ENCODE measurements at regions not wholly inside any gene's neighbourhood (a gene's known extent, or its start where the extent isn't known, plus 50 kb on each side); places are given as distances from the start of the nearest gene placed in this dataset.

GRCh38 chr2:228864131-228864530 is 407.0 kb downstream of the PID1 start:
- DNase-seq (ENCODE audit: low read depth): no peak

GRCh38 chr2:228860601-228861285 is 410.3 kb downstream of the PID1 start:
- DNase-seq (ENCODE audit: low read depth): no peak

GRCh38 chr2:228853151-228853550 is 417.9 kb downstream of the PID1 start:
- no peak for DNase-seq (ENCODE audit: low read depth)

GRCh38 chr2:228848638-228849037 is 422.4 kb downstream of the PID1 start:
- no peak for DNase-seq (ENCODE audit: low read depth)

- DNase-seq (ENCODE audit: low read depth): no peak
These were observed 423.4 kb downstream of the PID1 start for GRCh38 chr2:228847684-228848083.

GRCh38 chr2:228846161-228846560 is 424.9 kb downstream of the PID1 start:
- no peak for DNase-seq (ENCODE audit: low read depth)

- DNase-seq (ENCODE audit: low read depth): no peak
These were observed 425.7 kb downstream of the PID1 start for GRCh38 chr2:228845162-228845925.

- no peak for DNase-seq (ENCODE audit: low read depth)
These were observed 429.2 kb downstream of the PID1 start for GRCh38 chr2:228841877-228842276.

- DNase-seq (ENCODE audit: low read depth): no peak
These were observed 429.6 kb downstream of the PID1 start for GRCh38 chr2:228841475-228841874.

GRCh38 chr2:228840743-228841114 is 430.4 kb downstream of the PID1 start:
- no peak for DNase-seq (ENCODE audit: low read depth)

GRCh38 chr2:228840113-228840742 is 430.9 kb downstream of the PID1 start:
- DNase-seq (ENCODE audit: low read depth): no peak

GRCh38 chr2:228839421-228839876 is 431.6 kb downstream of the PID1 start:
- no peak for DNase-seq (ENCODE audit: low read depth)

GRCh38 chr2:228838819-228839218 is 432.3 kb downstream of the PID1 start:
- DNase-seq (ENCODE audit: low read depth): no peak

GRCh38 chr2:228828397-228828796 is 442.7 kb downstream of the PID1 start:
- DNase-seq (ENCODE audit: low read depth): no peak

GRCh38 chr2:228827056-228827700 is 443.9 kb downstream of the PID1 start:
- DNase-seq (ENCODE audit: low read depth): peak; percentile 38

- DNase-seq (ENCODE audit: low read depth): no peak
These were observed 451.4 kb downstream of the PID1 start for GRCh38 chr2:228819701-228820100.

GRCh38 chr2:228802181-228803071 is 468.7 kb downstream of the PID1 start:
- DNase-seq (ENCODE audit: low read depth): no peak

- DNase-seq (ENCODE audit: low read depth): no peak
These were observed 469.6 kb downstream of the PID1 start for GRCh38 chr2:228801451-228801850.

GRCh38 chr2:228799208-228799588 is 471.9 kb downstream of the PID1 start:
- no peak for DNase-seq (ENCODE audit: low read depth)

- no peak for DNase-seq (ENCODE audit: low read depth)
These were observed 472.5 kb downstream of the PID1 start for GRCh38 chr2:228798458-228799207.

- no peak for DNase-seq (ENCODE audit: low read depth)
These were observed 474.7 kb downstream of the PID1 start for GRCh38 chr2:228796386-228796785.
